Gastrocnemius medialis (tissue), 4 donors: ENCODE measurements at regions not wholly inside any gene's neighbourhood (a gene's known extent, or its start where the extent isn't known, plus 50 kb on each side); places are given as distances from the start of the nearest gene placed in this dataset.

Experiments
- POLR2A ChIP-seq, 2 donors: fragments of 450-650 bp; IDR thresholded peaks; one replicate each; pipeline ENCODE4 v1.6.1; 2017; ENCODE audit warnings: antibody characterized with exemption in 2 of 2, mild to moderate bottlenecking in 2 of 2, moderate library complexity in 2 of 2
- TF ChIP-seq, protein P1 (sequence below), 5 experiments: fragments of 450-650 bp in 3 of 5; fragments of 200-600 bp in 2 of 5; sonication (generic) in 2 of 5; IDR thresholded peaks in 4 of 5; conservative IDR thresholded peaks in 1 of 5; 1 replicate in 4 of 5; 2 replicates in 1 of 5; pipeline ENCODE4 v1.5.1; 2016 to 2019; ENCODE audit warnings: antibody characterized with exemption in 5 of 5, mild to moderate bottlenecking in 3 of 5, moderate library complexity in 3 of 5

DNA sequence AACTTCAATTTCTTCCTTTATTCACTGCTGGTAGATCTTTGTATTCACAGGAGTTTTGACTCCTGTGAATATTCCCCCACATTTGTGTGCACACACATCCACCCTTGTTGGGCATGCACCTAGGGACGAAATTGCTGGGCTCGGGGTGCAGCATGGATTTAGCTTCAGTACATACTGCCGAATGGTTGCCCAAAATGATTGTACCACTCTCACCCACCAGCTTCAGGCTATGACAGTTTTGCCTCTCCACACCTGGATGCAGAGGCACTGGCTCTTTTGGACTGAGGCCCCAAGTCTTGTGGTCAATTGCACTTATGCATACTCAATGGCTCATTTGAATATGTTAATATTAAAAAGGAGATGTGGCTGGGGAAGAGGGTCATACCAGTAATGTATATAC lies 65.1 kb upstream of the ODC1 start:
- TF ChIP-seq, protein P1, sequence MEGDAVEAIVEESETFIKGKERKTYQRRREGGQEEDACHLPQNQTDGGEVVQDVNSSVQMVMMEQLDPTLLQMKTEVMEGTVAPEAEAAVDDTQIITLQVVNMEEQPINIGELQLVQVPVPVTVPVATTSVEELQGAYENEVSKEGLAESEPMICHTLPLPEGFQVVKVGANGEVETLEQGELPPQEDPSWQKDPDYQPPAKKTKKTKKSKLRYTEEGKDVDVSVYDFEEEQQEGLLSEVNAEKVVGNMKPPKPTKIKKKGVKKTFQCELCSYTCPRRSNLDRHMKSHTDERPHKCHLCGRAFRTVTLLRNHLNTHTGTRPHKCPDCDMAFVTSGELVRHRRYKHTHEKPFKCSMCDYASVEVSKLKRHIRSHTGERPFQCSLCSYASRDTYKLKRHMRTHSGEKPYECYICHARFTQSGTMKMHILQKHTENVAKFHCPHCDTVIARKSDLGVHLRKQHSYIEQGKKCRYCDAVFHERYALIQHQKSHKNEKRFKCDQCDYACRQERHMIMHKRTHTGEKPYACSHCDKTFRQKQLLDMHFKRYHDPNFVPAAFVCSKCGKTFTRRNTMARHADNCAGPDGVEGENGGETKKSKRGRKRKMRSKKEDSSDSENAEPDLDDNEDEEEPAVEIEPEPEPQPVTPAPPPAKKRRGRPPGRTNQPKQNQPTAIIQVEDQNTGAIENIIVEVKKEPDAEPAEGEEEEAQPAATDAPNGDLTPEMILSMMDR (IDR thresholded peaks at IDR 0.05 in 4 of 5, conservative IDR thresholded peaks at IDR 0.05 in 1 of 5) = no peak
- no peak for TF ChIP-seq POLR2A (IDR thresholded peaks at IDR 0.05)
